Panc1 (cell line): ENCODE measurements at regions not wholly inside any gene's neighbourhood (a gene's known extent, or its start where the extent isn't known, plus 50 kb on each side); places are given as distances from the start of the nearest gene placed in this dataset.

ENCODE experiments used
- ATAC-seq: fragments of 200-7000 bp; cut with Tn5 transposase; 2 replicates; pipeline ENCODE4 v1.9.1; 2020; ENCODE audit warnings: mild to moderate bottlenecking, moderate library complexity
- BruUV-seq: library from RNA; stranded (reverse); fragments of 400-500 nt; replicated peaks from 2 replicates; lab custom pipeline; 2021; lab: Mats Ljungman, UMichigan
- CTCF ChIA-PET: fragments of 300-600 bp; sonication (Branson Sonifier 250); formaldehyde crosslinking; loops from one replicate; lab custom pipeline; 2022; ENCODE audit warnings: antibody characterized with exemption; lab: Charles Lee
- POLR2A ChIA-PET: fragments of 300-600 bp; sonication (Branson Sonifier 250); formaldehyde crosslinking; loops from one replicate; lab custom pipeline; 2022; ENCODE audit warnings: antibody characterized with exemption; lab: Charles Lee
- DNase-seq: peaks from one replicate; pipeline ENCODE4 v3.0.0-alpha.2; 2010; ENCODE audit warnings: low read depth, low spot score
- H3K27ac ChIP-seq: 2 replicates; pipeline ENCODE4 v1.5.1; 2011; ENCODE audit warnings: mild to moderate bottlenecking, low read length, inconsistent platforms
- H3K27me3 ChIP-seq: fragments of 200-500 bp; sonication (Bioruptor generic); 2 replicates; pipeline ENCODE4 v1.6.0; 2014; ENCODE audit warnings: low read length, inconsistent platforms; ENCODE audit not compliant: control insufficient read depth, insufficient read depth
- H3K36me3 ChIP-seq: fragments of 200-500 bp; sonication (Bioruptor generic); 2 replicates; pipeline ENCODE4 v1.5.1; 2014; ENCODE audit warnings: inconsistent platforms, mild to moderate bottlenecking, low read length, moderate library complexity; ENCODE audit not compliant: control insufficient read depth, insufficient read depth
- H3K4me1 ChIP-seq: 2 replicates; pipeline ENCODE4 v1.5.1; 2011; ENCODE audit warnings: inconsistent platforms, mild to moderate bottlenecking, low read length, moderate library complexity; ENCODE audit not compliant: control insufficient read depth, insufficient read depth
- H3K4me3 ChIP-seq, 2 experiments: 2 replicates each; pipeline ENCODE4 v1.5.1; 2011 to 2012; ENCODE audit warnings: low read depth in 2 of 2, low read length in 2 of 2, mild to moderate bottlenecking in 2 of 2, inconsistent platforms in 1 of 2, moderate library complexity in 1 of 2
- H3K9me3 ChIP-seq: fragments of 200-500 bp; sonication (Bioruptor generic); 2 replicates; pipeline ENCODE4 v1.5.1; 2014; ENCODE audit warnings: low read depth, mild to moderate bottlenecking, inconsistent platforms, low read length, moderate library complexity; ENCODE audit not compliant: control insufficient read depth, insufficient read depth
- POLR2AphosphoS5 ChIP-seq: IDR thresholded peaks from 2 replicates; pipeline ENCODE4 v1.6.1; 2012; ENCODE audit warnings: mild to moderate bottlenecking, low read depth, low read length, moderate library complexity
- SIN3A ChIP-seq: IDR thresholded peaks from 2 replicates; pipeline ENCODE4 v1.6.1; 2012; ENCODE audit warnings: low read depth, mild to moderate bottlenecking, low read length, moderate library complexity, borderline replicate concordance; ENCODE audit not compliant: insufficient read depth
- TCF7L2 ChIP-seq: IDR thresholded peaks from 2 replicates; pipeline ENCODE4 v1.6.1; 2011; ENCODE audit warnings: mild to moderate bottlenecking, low read depth, low read length, inconsistent platforms
- in situ Hi-C: cut with HindIII; loops from 2 replicates; pipeline ENCODE4 v1.10.0; 2016; ENCODE audit warnings: low sequenced_read_pairs, low pct_unique_long_range_greater_than_20kb
- intact Hi-C: fragments of 100-400 bp; cut with micrococcal nuclease; formaldehyde crosslinking; loops from one replicate; pipeline ENCODE4 v1.10.0; 2022; ENCODE audit not compliant: unreplicated experiment
- TF ChIP-seq, protein P1 (sequence below), 2 experiments: IDR thresholded peaks; 2 replicates each; pipeline ENCODE4 v1.6.1; 2011 to 2012; ENCODE audit warnings: low read depth in 2 of 2, control low read depth in 1 of 2, low read length in 1 of 2, mild to moderate bottlenecking in 1 of 2, moderate library complexity in 1 of 2; ENCODE audit not compliant: insufficient read depth in 1 of 2
- TF ChIP-seq, protein P2 (sequence below): fragments of 450-650 bp; IDR thresholded peaks from 2 replicates; pipeline ENCODE4 v1.5.1; 2017; ENCODE audit warnings: mild to moderate bottlenecking

DNA sequence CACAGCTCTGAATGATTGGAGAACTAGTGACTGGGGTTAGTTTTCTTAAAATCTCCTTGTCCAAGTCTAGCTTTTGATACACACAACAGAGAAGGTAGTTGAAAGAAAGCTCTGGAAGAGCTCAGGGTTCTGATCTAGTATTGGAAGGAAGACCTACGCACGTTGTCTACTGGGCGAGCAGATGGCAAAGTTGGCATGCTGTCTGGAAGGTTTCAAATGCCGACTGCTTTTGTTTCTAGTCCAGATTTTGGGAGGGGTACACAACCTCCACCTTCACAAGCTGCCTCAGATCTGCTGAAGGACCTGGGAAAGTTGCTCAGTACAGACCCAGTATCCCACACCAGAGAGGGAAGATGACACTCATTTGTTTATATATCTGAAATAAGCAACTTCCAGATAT lies 507.3 kb downstream of the RNF144A start:
- BruUV-seq = no TSS peak
- H3K36me3 ChIP-seq = no peaks in the 10 kb centered on the region
- POLR2A ChIA-PET = no interaction called here
- no peak overlapping the region for H3K4me3 ChIP-seq
- no peaks in the 10 kb centered on the region for H3K9me3 ChIP-seq
- no peak for TF ChIP-seq SIN3A
- TF ChIP-seq, protein P1, sequence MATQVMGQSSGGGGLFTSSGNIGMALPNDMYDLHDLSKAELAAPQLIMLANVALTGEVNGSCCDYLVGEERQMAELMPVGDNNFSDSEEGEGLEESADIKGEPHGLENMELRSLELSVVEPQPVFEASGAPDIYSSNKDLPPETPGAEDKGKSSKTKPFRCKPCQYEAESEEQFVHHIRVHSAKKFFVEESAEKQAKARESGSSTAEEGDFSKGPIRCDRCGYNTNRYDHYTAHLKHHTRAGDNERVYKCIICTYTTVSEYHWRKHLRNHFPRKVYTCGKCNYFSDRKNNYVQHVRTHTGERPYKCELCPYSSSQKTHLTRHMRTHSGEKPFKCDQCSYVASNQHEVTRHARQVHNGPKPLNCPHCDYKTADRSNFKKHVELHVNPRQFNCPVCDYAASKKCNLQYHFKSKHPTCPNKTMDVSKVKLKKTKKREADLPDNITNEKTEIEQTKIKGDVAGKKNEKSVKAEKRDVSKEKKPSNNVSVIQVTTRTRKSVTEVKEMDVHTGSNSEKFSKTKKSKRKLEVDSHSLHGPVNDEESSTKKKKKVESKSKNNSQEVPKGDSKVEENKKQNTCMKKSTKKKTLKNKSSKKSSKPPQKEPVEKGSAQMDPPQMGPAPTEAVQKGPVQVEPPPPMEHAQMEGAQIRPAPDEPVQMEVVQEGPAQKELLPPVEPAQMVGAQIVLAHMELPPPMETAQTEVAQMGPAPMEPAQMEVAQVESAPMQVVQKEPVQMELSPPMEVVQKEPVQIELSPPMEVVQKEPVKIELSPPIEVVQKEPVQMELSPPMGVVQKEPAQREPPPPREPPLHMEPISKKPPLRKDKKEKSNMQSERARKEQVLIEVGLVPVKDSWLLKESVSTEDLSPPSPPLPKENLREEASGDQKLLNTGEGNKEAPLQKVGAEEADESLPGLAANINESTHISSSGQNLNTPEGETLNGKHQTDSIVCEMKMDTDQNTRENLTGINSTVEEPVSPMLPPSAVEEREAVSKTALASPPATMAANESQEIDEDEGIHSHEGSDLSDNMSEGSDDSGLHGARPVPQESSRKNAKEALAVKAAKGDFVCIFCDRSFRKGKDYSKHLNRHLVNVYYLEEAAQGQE (IDR thresholded peaks at IDR 0.05; ENCODE audit: insufficient read depth in 1 of 2, low read depth in 2 of 2, low read length in 1 of 2) = no peak
- TF ChIP-seq, protein P2, sequence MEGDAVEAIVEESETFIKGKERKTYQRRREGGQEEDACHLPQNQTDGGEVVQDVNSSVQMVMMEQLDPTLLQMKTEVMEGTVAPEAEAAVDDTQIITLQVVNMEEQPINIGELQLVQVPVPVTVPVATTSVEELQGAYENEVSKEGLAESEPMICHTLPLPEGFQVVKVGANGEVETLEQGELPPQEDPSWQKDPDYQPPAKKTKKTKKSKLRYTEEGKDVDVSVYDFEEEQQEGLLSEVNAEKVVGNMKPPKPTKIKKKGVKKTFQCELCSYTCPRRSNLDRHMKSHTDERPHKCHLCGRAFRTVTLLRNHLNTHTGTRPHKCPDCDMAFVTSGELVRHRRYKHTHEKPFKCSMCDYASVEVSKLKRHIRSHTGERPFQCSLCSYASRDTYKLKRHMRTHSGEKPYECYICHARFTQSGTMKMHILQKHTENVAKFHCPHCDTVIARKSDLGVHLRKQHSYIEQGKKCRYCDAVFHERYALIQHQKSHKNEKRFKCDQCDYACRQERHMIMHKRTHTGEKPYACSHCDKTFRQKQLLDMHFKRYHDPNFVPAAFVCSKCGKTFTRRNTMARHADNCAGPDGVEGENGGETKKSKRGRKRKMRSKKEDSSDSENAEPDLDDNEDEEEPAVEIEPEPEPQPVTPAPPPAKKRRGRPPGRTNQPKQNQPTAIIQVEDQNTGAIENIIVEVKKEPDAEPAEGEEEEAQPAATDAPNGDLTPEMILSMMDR = no peak
- no peak for TF ChIP-seq TCF7L2
- TF ChIP-seq POLR2AphosphoS5 = no peak
- peaks cover 7% of the 10 kb centered on the region for H3K27me3 ChIP-seq
- ATAC-seq (no peak), DNase-seq (no peak)
- no peaks in the 10 kb centered on the region for H3K4me1 ChIP-seq
- in situ Hi-C loops (no loop called here), intact Hi-C loops (no loop called here)
- H3K27ac ChIP-seq = no peak overlapping the region
- CTCF ChIA-PET = no interaction called here

DNA sequence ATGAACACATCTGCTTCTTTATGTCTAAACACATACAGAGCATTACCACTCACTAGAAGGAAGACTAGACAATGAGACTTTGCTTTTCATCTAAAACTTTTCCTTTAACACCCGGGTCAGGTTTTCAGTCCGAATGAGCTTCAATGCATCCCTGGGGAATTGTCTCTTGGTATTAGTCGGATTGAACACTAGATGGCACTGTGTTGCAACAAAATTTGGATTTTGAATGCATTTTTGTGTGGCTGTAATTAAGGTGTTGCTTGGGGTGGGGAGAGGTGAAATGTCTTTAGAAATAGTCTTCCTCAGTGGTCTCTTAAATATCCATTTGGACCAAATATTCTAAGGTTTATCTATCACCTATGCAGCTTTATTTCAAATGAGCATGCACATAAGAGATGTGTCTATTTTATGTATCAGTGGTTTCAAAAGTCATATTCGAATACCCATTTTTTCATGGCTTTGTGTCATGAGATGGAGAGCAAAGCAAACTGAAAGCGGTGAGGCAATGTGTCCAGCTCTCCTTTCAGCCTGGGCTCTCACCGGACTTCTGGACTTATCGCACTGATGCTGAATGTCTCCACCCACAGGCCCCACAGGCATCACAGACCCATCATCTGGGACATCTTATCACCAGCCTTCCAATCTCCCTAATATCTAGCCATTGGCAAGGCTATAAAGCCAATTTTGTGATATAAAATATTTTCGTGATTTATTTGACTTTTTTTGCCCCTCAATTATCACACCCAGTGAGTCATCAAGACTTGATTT lies 510.3 kb downstream of the RNF144A start:
- no peaks in the 10 kb centered on the region for H3K36me3 ChIP-seq
- DNase-seq (peak; percentile 30), ATAC-seq (0 out of 2 replicates have a peak, but pooled peaks have one; percentile 60)
- H3K4me3 ChIP-seq = no peak overlapping the region
- CTCF ChIA-PET = interaction anchor here (0.6 to 1.0 kb wide), 4 partner anchors 326 to 1255 kb away, joined by 3 to 8 read pairs (median 4); partner anchors contain the start of gene ID2
- H3K27me3 ChIP-seq = peaks cover 7% of the 10 kb centered on the region
- intact Hi-C loops = loop anchor here (1.0 to 5.0 kb wide), 2 partner anchors 245 to 1255 kb away; partner anchors contain the start of gene ID2
- TF ChIP-seq, protein P2 = peak; percentile 68
- no peak for TF ChIP-seq TCF7L2
- in situ Hi-C loops = no loop called here
- no peaks in the 10 kb centered on the region for H3K9me3 ChIP-seq
- H3K4me1 ChIP-seq = no peaks in the 10 kb centered on the region
- POLR2A ChIA-PET = no interaction called here
- BruUV-seq = no TSS peak
- no peak overlapping the region for H3K27ac ChIP-seq
